ENCODE measurements at regions not wholly inside any gene's neighbourhood (a gene's known extent, or its start where the extent isn't known, plus 50 kb on each side); places are given as distances from the start of the nearest gene placed in this dataset.

DNA sequence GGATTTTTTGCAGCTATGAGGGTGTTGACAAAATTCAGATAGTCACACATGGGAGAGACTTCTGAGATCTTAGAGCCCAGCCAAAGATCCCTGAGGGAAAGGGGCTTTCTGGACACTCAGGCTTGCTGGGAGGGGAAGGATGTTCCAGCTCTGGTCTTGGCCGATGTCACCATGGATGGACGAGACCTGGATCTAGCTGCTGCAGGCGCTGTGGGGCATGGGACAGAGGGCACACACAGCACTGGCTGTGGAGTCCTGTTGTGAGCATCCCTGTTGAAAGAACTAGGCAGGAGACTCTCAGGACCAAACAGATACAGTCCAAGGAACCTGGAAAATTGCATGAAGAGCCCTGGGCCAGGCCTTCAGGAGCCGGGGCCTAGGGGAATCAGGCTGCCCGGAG lies 80.1 kb upstream of the SDK2 start:
- DNase-seq (ENCODE audit: low read depth in 2 of 2), result no peak

DNA sequence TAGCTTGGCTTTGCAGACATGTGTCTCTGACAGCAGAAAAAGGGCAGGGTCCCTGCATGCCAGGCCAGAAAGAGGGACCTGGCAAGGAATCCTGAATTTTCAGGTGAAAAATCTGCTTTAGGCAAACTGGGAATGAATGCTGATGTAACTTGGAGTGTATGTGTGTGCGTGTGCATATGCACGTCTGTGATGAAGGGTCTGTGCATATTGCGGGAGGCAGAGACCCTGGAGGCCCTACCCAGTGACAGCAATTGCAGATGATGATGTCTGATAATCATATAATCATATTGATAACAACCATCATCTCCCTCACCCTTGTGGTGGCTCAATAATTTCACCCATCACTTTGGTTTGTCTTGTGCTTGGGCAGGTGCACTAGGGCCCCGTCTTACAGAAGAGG lies 80.7 kb upstream of the SDK2 start:
- no peak for DNase-seq (ENCODE audit: low read depth in 2 of 2)

DNA sequence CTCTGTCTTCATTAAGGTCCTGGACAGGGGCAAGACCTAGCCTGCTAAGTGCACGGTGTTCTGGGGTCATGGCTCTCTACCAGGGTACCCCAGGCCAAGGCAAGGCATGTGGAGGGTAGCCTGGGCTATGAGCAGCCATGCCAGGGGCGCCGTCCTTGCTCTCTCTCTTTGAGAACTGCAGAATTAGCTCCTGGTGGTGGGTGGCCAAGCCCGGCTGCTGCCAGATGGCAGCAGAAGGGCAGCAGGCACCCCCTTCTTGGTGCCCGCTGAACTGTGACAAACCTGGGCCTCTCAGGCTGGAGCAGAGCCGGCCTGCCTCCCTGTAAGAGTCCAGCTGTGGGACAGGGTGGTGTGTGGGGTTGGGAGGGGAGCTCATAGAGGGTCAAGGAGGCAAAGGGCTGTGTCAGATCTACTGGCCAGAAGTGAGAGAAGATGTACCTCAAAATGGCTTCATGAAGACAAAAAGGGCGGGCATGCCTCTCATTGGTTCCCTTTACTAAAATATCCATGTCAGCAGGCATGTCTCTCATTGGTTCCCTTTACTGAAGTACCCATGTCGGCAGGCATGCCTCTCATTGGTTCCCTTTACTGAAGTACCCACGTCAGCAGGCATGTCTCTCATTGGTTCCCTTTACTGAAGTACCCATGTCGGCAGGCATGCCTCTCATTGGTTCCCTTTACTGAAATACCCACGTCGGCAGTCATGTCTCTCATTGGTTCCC lies 81.7 kb upstream of the SDK2 start:
- no peak for DNase-seq (ENCODE audit: low read depth in 2 of 2)

DNA sequence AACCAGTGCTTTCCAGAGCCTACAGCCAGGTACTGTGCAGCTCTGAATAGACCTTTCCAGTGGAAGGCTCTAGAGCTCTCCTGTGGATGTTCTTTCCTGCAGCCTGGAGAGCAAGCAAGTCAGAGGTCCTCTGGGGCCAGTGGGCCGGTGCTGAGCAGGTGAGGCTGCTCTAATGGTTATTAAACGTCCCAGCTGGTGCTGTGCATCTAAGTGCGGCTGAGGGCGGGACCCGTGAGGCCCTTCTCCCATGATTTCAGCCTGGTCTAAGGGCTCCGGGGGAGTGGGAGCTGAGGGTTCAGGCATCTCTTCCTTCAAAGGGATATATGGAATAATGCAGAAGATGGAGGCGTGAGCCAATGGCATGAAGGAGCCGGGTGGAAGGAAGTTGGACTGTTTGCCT lies 83.7 kb upstream of the SDK2 start:
- no peak for DNase-seq (ENCODE audit: low read depth in 2 of 2)

- no peak for DNase-seq (ENCODE audit: low read depth in 2 of 2)
These were observed 84.9 kb upstream of the SDK2 start for GRCh38 chr17:73729101-73729500.

DNA sequence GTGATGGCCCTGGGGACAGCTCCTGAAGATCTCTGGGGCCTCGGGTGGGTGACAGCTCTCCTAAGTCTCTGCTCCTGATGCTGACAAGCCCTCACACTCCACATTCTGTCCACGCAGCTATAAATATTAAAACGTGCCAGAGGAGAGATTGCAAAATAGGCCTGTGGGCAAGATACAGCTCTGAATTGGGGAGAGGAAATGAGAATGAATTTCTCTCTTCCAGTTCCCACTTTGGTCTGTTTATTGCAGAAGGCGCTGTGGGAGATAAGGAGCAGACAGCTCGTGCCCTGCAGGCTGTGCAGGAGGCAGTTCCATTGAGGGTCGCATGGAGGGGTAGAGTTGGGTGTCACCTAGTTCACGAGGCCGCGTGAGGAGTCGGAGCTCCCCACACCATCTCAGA lies 87.5 kb upstream of the SDK2 start:
- DNase-seq (ENCODE audit: low read depth in 2 of 2), result no peak

DNA sequence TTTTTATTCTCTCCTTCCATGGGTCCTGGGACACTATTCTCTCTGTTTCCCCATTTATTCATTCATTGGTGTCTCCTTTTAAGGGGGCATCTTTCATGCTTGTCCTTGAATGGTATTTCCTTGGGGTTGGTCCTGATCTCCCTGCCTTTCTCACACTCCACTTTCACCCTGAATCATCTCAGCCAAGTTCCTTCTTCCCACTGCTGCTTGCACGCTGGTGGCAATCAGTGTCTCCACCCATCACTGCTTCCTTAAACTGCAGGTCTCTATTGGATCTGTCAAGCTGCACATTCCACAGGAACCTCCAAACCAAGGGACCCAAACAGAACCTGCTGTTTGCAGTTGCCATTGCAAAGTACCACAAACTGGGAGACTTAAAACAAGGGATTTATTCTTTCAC lies 89.3 kb upstream of the SDK2 start:
- no peak for DNase-seq (ENCODE audit: low read depth in 2 of 2)

GRCh38 chr17:73735245-73735644 lies 91.0 kb upstream of the SDK2 start:
- no peak for DNase-seq (ENCODE audit: low read depth in 2 of 2)

DNA sequence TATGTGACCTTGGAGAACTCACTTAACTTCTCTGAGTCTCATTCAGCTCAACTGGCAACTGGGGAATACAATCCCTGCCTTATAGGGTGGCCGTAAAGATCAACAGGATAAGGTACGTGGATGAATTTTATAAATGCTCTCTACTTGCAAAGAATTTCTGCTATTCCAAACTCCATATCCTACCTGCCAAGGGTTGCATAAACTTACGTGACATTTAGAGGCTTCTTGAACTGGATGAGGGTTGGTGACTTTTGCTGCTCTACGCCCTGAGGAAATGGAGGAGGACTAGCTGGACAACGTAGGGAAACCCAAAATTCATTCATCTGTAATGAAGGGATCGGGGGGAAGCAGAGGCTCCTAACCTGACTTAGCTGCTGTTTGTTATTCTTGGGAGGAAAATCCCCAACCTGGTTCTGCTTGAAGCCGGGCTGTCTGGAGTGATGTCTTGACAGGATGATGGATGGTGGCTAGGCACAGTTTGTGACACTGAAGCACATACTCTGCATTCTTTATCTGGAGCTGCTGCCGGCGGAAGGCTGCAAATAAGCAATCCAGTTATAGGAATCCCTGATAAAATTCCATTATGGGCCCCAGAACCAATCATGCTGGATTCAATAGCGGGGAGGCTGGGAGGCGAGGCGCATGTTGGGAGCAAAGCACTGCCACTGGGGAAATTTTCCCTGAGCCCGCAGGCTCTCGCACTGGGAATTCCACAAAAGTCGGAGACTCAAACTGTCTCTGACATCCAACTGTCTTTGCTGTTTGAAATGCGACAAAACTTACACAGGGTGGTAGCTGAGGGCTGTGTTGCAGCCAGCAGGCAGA lies 94.7 kb upstream of the SDK2 start:
- no peak for DNase-seq (ENCODE audit: low read depth in 2 of 2)

- DNase-seq (ENCODE audit: low read depth in 2 of 2), result no peak
These were observed 96.1 kb upstream of the SDK2 start for GRCh38 chr17:73740370-73740769.

GRCh38 chr17:73742948-73743381 lies 98.7 kb upstream of the SDK2 start:
- no peak for DNase-seq (ENCODE audit: low read depth in 2 of 2)

- no peak for DNase-seq (ENCODE audit: low read depth in 2 of 2)
These were observed 99.4 kb upstream of the SDK2 start for GRCh38 chr17:73743518-73744201.

- no peak for DNase-seq (ENCODE audit: low read depth in 2 of 2)
These were observed 100.2 kb upstream of the SDK2 start for GRCh38 chr17:73744411-73744810.

GRCh38 chr17:73746314-73747073 lies 102.2 kb upstream of the SDK2 start:
- no peak for DNase-seq (ENCODE audit: low read depth in 2 of 2)

- DNase-seq (ENCODE audit: low read depth in 2 of 2), result no peak
These were observed 103.2 kb upstream of the SDK2 start for GRCh38 chr17:73747221-73748002.

DNA sequence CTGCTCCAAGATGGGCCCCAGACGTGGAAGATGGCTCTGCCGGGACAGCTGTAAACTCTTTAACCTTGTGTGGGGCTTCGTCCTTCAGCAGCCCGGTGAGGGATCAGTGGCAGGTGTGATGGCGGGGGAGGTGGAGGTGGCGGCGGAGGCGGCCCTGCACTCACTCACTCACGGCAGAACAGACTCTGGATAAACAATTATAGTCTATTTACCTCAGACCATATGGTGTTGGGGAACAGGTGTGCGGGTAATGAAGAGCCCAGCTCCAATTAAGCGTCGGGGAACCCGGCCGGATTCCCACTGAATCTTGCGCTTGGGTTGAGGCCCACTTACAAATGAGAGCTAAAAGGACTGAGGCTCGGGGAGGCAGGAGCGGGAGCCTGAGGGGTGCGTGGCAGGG lies 104.3 kb upstream of the SDK2 start:
- DNase-seq (ENCODE audit: low read depth in 2 of 2), result no peak

DNA sequence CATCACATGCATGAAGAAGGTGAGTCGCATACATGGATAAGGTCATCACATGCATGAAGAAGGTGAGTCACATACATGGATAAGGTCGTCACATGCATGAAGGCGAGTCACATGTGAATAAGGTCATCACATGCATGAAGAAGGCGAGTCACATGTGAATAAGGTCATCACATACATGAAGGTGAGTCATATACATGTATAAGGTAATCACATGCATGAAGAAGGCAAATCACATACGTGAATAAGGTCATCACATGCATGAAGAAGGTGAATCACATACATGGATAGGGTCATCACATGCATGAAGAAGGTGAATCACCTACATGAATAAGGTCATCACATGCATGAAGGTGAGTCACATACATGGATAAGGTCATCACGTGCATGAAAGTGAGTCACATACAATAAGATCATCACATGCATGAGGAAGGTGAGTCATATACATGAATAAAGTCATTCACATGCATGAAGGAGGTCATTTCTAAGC lies 105.1 kb upstream of the SDK2 start:
- DNase-seq (ENCODE audit: low read depth in 2 of 2), result no peak

GRCh38 chr17:73749928-73750605 lies 105.8 kb upstream of the SDK2 start:
- no peak for DNase-seq (ENCODE audit: low read depth in 2 of 2)

GRCh38 chr17:73750975-73751374 lies 106.7 kb upstream of the SDK2 start:
- DNase-seq (ENCODE audit: low read depth in 2 of 2), result no peak

GRCh38 chr17:73753751-73754496 lies 109.7 kb upstream of the SDK2 start:
- DNase-seq (ENCODE audit: low read depth in 2 of 2), result no peak
